ACC112 (cell line): ENCODE measurements at regions not wholly inside any gene's neighbourhood (a gene's known extent, or its start where the extent isn't known, plus 50 kb on each side); places are given as distances from the start of the nearest gene placed in this dataset.
"Not testable (repeated sequence)": the region's sequence is repeated elsewhere in the genome, so short reads cannot be mapped to it uniquely, and the experiment has no call there.

Experiments used
- H2AFZ ChIP-seq: fragments of 200-600 bp; sonication (generic); one replicate; pipeline ENCODE4 v1.6.0; 2017; ENCODE audit warnings: antibody characterized with exemption, low read length; ENCODE audit not compliant: unreplicated experiment
- H3K27ac ChIP-seq: fragments of 200-600 bp; sonication (generic); 2 replicates; pipeline ENCODE4 v1.5.1; 2014; ENCODE audit warnings: low read depth, mild to moderate bottlenecking, antibody characterized with exemption, low read length, moderate library complexity
- H3K27me3 ChIP-seq: fragments of 200-600 bp; sonication (generic); 2 replicates; pipeline ENCODE4 v1.6.1; 2014; ENCODE audit warnings: mild to moderate bottlenecking, antibody characterized with exemption, low read length, moderate library complexity, mixed read lengths; ENCODE audit not compliant: insufficient read depth
- H3K36me3 ChIP-seq: fragments of 200-600 bp; sonication (generic); 2 replicates; pipeline ENCODE4 v1.6.1; 2016; ENCODE audit warnings: mild to moderate bottlenecking, antibody characterized with exemption, low read length, moderate library complexity, mixed read lengths; ENCODE audit not compliant: insufficient read depth
- H3K4me1 ChIP-seq: fragments of 200-600 bp; sonication (generic); one replicate; pipeline ENCODE4 v1.6.1; 2016; ENCODE audit warnings: low read length, mixed read lengths; ENCODE audit not compliant: insufficient read depth, unreplicated experiment, control insufficient read depth
- H3K4me3 ChIP-seq: fragments of 200-600 bp; sonication (generic); 2 replicates; pipeline ENCODE4 v1.5.1; 2014; ENCODE audit warnings: mild to moderate bottlenecking, low read depth, low read length
- H3K79me2 ChIP-seq: fragments of 200-600 bp; sonication (generic); one replicate; pipeline ENCODE4 v1.6.0; 2016; ENCODE audit warnings: low read length; ENCODE audit not compliant: control insufficient read depth, unreplicated experiment, insufficient read depth

DNA sequence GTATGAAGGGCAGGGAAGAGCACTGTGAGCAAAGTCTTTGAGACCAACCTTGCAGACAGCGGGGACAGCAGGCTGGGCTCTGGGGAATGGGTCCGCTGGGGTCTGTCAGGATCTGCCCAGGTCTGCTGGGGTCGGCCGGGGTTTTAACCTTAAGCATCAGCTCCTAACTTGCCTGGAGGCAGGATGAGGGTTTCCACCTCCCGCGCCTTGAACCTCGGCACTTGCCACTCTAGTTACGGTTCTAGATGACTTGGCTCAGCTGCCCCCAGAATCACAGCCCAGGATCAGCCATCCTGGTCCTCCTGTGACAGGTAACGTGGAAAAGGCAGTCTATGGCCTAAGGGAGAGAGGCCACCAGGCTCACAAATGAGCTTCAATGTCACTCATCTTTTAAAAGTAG lies 50.4 kb upstream of the CACUL1 start:
- no peak overlapping the region for H3K4me3 ChIP-seq
- H3K4me1 ChIP-seq, result peaks cover under 1% of the 10 kb centered on the region
- H3K27ac ChIP-seq, result no peak overlapping the region
- H3K36me3 ChIP-seq, result no peaks in the 10 kb centered on the region
- no peak overlapping the region for H2AFZ ChIP-seq
- H3K27me3 ChIP-seq, result no peaks in the 10 kb centered on the region
- H3K79me2 ChIP-seq, result no peaks in the 10 kb centered on the region

DNA sequence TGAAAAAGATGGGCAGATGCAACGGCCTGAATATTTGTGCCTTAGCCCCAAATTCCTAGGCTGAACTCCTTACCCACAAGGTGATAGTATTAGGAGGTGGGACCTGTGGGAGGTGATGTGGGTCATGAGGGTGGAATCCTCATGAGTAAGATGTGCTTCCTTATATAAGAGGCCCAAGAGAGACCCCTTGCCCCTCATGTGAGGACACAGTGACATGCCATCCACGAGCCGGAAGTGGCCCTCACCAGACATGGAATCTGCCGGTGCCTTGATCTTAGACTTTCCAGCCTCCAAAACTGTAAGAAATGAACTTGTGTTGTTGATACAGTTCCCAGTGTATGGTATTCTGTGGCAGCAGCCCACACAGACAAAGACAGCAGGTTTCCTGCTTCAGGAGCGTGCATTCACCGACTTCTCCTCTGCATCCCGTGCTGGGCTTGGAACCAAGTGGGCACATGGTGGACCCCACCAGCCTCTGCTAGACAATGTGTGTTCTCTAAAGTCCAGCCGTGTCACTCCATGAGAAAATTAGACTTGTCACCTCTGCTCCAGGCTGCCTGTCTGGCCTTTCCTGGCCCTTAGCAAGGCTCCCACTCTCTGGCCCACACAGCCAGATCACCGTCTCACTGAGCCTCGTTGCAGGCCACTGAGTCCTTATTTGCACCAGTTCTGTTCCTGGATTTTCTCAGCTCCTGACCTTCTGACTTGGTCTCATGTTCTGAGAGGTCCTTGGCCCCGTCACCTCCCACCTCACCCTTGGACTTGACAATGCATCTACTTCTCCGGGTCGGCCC lies 52.9 kb upstream of the CACUL1 start:
- no peak overlapping the region for H3K4me3 ChIP-seq

DNA sequence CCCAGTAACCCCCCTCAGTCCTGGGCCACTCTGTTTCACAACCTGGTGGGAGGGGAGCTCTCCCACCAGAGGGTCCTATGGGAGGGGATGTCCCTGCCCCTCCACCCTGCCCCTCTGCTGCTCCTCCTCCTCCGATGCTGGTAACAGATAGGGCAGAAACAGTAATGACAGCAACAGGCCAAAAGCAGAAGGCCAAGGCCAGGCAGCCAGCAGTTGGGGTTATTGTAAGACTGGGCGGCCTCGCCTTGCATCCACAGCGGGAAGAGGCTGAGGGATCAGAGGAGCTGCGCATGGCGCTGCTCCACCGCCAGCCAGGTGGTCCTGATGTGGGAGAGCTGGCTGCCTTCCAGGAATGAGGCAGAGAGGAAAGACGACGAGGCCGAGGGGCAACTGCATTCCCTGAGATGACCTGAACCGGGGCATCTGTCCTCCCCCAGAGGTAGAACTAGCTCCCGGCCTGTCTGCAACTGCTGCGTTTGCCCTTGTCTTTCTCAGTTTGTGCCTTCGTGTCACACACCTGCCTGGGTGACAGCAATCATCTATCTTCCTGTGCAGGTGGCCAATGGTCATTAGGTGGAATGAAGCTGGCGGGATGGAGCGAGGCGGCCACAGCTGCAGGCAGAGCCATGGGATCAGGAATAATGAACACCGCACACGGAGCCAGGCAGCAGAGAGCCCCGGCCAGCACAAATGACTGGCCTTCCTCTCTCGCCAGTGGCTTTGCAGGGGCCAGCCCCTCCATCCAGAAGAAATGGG lies 54.0 kb upstream of the CACUL1 start:
- Histone ChIP-seq H3K79me2 (no peaks in the 10 kb centered on the region), H3K4me3 (no peak overlapping the region), H3K27ac (no peak overlapping the region), H3K4me1 (no peaks in the 10 kb centered on the region), H3K36me3 (no peaks in the 10 kb centered on the region), H2AFZ (no peak overlapping the region), H3K27me3 (no peaks in the 10 kb centered on the region)

More for the DNA sequence above, 52.9 kb upstream of the CACUL1 start:
- Histone ChIP-seq H3K27ac (no peak overlapping the region), H3K36me3 (no peaks in the 10 kb centered on the region), H3K79me2 (no peaks in the 10 kb centered on the region), H3K27me3 (no peaks in the 10 kb centered on the region), H2AFZ (no peak overlapping the region), H3K4me1 (no peaks in the 10 kb centered on the region)

DNA sequence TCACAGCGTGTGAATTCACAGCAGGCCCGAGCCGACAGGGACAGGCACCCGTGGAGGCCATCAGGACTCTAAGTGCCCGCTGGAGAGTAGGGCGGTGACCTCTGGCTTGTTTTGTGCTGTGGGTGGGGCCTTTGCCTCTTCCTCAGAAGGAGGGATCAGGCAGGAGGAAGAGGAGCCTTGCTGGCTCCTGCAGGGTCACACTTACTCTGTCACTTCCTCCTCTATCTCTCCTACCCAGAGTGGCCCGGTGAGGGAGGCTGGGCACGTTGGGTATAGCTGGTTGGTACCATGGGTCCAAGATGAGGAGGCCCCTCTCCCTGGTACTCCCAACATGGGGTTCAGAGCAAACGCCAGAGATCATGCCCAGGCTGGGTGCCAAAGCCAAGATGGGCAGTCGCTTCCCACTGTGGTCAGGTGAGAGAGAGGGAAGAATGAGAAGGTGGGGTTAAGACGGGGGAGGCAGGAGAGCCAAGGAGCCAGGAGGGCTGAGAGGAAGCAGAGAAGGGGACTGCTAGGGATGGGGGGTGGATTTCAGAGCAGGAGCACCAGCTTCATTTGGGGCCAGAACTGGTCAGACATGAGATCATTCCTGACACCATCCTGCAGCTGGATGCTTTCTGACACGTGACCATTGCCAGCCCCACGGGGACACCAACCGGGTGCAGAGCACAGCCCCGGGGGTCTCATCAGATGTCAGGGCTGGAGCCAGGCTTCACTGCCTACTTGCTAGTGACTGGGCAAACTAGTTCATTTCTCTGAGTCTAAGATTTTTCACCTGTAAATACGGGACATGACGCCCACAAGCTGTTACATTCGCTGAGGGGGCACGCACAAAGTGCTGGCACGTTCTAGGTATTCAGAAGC lies 54.8 kb upstream of the CACUL1 start:
- no peaks in the 10 kb centered on the region for H3K79me2 ChIP-seq
- no peak overlapping the region for H3K4me3 ChIP-seq
- H3K27ac ChIP-seq, result no peak overlapping the region
- no peaks in the 10 kb centered on the region for H3K4me1 ChIP-seq
- H3K27me3 ChIP-seq, result no peaks in the 10 kb centered on the region
- no peaks in the 10 kb centered on the region for H3K36me3 ChIP-seq
- H2AFZ ChIP-seq, result no peak overlapping the region

DNA sequence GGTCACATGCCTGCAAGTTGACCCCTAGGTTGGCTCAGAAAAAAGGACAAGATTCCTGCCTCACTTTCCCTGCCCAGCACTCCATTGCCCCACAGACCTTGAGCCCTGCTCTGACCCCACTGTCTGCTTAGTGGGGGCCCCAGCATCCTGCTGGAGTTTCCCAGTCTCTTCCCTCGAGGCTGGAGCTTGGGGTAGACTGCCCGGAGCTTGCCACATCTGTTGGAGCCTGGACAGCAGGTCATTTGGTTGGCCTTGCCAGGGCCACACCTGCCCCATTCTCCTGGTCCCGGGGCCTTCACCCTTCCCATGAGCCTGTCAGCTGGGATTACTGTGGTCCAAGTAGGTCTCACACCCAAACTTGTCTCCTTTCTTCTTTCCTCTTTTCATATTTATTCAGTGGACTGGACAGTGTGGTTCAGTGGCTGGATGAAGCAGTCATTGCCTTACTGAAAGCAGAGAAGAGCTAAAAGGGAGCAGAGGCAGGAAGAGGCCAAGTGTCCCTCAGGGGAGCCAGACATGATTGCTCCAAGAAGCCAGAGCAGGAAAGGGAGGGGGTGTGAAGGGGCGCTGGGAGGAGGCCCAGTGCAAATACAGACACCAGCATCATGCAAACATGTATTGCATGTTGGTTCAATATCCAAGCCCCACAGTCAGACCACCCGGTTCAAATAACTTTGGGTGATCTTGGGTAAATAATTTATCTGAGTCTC lies 56.2 kb upstream of the CACUL1 start:
- Histone ChIP-seq H3K27me3 (peaks cover 10% of the 10 kb centered on the region; the same call in 1 of the 2 replicates), H3K36me3 (no peaks in the 10 kb centered on the region), H2AFZ (no peak overlapping the region), H3K4me3 (no peak overlapping the region), H3K79me2 (no peaks in the 10 kb centered on the region), H3K27ac (no peak overlapping the region), H3K4me1 (no peaks in the 10 kb centered on the region)

DNA sequence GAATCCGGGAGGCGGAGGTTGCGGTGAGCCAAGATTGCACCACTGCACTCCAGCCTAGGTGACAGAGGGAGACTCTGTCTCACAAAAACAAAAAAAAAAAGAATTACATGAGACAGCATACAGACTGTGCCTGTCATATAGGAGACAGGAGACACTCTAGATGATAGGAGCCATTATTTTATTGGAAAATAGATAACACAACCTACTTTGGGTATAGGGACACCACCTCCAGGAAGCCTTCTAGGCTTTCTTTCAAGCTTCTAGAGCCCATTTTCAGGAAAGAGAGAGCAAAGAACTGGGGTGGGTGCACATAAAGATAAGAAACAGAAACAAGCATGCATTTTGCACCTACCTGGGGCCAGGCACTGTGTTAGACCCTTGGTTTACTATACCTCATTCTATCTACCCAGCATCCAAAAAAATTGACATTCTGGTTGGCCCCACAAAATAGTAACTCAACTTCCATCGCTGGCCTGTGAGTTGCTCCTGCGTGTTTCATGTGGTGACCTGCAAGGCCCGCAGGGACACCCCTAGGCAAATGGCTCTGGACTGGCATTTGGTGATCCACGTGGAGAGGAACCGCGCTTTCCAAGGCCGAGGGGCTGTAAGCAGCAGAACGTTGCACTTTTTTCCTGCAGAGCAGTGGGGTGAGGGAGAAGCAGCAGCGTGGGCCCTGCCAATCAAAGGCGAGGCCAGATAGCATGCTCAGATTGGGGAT lies 57.1 kb upstream of the CACUL1 start:
- no peak overlapping the region for H3K27ac ChIP-seq
- H3K79me2 ChIP-seq, result no peaks in the 10 kb centered on the region
- no peak overlapping the region for H3K4me3 ChIP-seq
- H3K27me3 ChIP-seq, result peaks cover 10% of the 10 kb centered on the region; the same call in 1 of the 2 replicates
- H3K4me1 ChIP-seq, result no peaks in the 10 kb centered on the region
- H3K36me3 ChIP-seq, result no peaks in the 10 kb centered on the region
- H2AFZ ChIP-seq, result no peak overlapping the region

DNA sequence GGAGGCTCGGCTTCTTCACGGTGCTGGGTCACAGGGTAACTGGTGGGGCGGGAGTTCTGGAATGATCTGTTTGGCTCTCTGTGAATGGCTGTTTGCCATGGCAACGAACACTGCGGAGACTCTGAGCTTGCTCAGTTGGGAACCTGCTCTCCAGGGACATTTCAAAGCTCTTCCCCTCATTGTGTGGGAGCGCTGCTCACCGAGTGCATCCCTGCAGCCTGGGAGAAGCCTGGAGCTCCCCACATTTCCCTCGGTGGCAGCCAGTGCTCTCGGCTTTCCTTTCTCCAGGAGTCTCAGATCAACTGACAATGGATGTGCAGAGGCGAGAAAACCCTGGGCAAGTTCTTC lies 57.6 kb upstream of the CACUL1 start:
- Histone ChIP-seq H3K27me3 (peaks cover 10% of the 10 kb centered on the region; the same call in 1 of the 2 replicates), H3K4me1 (no peaks in the 10 kb centered on the region), H3K4me3 (no peak overlapping the region), H3K27ac (no peak overlapping the region), H3K36me3 (no peaks in the 10 kb centered on the region), H2AFZ (no peak overlapping the region), H3K79me2 (no peaks in the 10 kb centered on the region)

DNA sequence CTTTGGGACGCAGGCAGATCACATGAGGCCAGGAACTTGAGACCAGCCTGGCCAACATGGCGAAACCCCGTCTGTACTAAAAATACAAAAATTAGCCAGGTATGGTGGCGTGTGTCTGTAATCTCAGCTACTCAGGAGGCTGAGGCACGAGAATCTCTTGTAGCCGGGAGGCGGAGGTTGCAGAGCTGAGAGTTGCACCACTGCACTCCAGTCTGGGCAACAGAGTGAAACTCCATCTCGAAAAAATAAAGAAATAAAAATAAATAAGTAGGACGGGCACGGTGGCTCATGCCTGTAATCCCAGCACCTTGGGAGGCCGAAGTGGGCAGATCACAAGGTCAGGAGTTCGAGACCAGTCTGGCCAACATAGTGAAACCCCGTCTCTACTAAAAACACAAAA lies 58.2 kb upstream of the CACUL1 start:
- H2AFZ ChIP-seq, H3K4me3 ChIP-seq, H3K79me2 ChIP-seq, H3K4me1 ChIP-seq, H3K36me3 ChIP-seq, H3K27ac ChIP-seq: not testable (repeated sequence)
- peaks cover 10% of the 10 kb centered on the region; the same call in 1 of the 2 replicates for H3K27me3 ChIP-seq

DNA sequence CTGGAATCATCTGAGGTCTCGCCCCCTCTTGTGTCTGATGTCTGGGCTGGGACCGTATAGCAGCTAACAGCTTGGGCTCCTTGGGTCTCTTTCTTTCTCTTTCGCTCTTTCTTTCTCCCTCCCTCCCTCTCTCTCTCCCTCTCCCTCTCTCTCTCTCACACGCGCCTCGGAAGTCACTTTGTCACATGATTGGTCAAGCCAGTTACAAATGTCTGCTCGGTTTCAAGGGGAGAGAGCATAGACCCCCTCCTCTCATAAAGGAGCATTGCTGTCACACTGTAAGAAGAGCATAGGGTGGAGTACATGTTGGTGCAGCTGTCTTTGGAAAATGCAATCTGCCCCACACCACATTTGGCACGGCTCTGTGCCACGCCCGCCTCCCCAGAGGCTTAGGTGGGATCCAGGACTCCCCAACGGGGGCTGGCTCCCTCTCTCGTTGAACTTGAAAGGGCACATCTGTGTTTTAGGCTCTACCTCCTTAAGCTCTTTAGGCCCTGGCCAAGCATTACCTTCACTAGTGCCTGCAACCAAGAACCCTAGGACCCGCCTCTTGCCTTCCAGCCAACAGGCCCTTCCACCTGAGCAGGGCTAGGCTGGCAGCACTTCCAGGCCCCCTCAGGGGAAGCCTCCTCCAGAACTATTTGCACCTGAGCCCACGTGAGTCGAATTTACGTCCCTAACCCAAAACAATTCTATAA lies 61.9 kb upstream of the CACUL1 start:
- Histone ChIP-seq H3K27ac (no peak overlapping the region), H3K27me3 (peaks cover 10% of the 10 kb centered on the region; the same call in 1 of the 2 replicates), H2AFZ (no peak overlapping the region), H3K79me2 (no peaks in the 10 kb centered on the region), H3K36me3 (no peaks in the 10 kb centered on the region), H3K4me1 (no peaks in the 10 kb centered on the region), H3K4me3 (no peak overlapping the region)
